ENCODE measurements at regions not wholly inside any gene's neighbourhood (a gene's known extent, or its start where the extent isn't known, plus 50 kb on each side); places are given as distances from the start of the nearest gene placed in this dataset.

GRCh38 chr3:162546910-162547309 lies 1050.3 kb downstream of the OTOL1 start:
- TF ChIP-seq CTCF (IDR thresholded peaks at IDR 0.05), result no peak
- Histone ChIP-seq H3K36me3 (no peaks in the 10 kb centered on the region), H3K4me3 (no peak overlapping the region), H3K27ac (no peak overlapping the region), H3K27me3 (no peaks in the 10 kb centered on the region), H3K9me3 (no peaks in the 10 kb centered on the region), H3K4me1 (no peaks in the 10 kb centered on the region)
- no peak for DNase-seq
- intact Hi-C loops (cut with DNase I; ENCODE audit: low total_unique reads), result no loop called here

- intact Hi-C loops (cut with DNase I; ENCODE audit: low total_unique reads), result no loop called here
- DNase-seq, result no peak
- H3K9me3 ChIP-seq, result no peaks in the 10 kb centered on the region
- no peak overlapping the region for H3K4me3 ChIP-seq
- no peaks in the 10 kb centered on the region for H3K27me3 ChIP-seq
- H3K4me1 ChIP-seq, result no peaks in the 10 kb centered on the region
- no peaks in the 10 kb centered on the region for H3K36me3 ChIP-seq
- no peak overlapping the region for H3K27ac ChIP-seq
- TF ChIP-seq CTCF (IDR thresholded peaks at IDR 0.05), result no peak
These were observed 1050.7 kb downstream of the OTOL1 start for GRCh38 chr3:162547321-162547720.

GRCh38 chr3:162555761-162556160 lies 1059.2 kb downstream of the OTOL1 start:
- no peak overlapping the region for H3K4me3 ChIP-seq
- no peaks in the 10 kb centered on the region for H3K9me3 ChIP-seq
- H3K27ac ChIP-seq, result no peak overlapping the region
- intact Hi-C loops (cut with DNase I; ENCODE audit: low total_unique reads), result no loop called here
- DNase-seq, result no peak
- H3K27me3 ChIP-seq, result no peaks in the 10 kb centered on the region
- no peaks in the 10 kb centered on the region for H3K36me3 ChIP-seq
- H3K4me1 ChIP-seq, result no peaks in the 10 kb centered on the region
- TF ChIP-seq CTCF (IDR thresholded peaks at IDR 0.05), result no peak

GRCh38 chr3:162558016-162558415 lies 1061.4 kb downstream of the OTOL1 start:
- TF ChIP-seq CTCF (IDR thresholded peaks at IDR 0.05), result no peak
- Histone ChIP-seq H3K4me1 (no peaks in the 10 kb centered on the region), H3K27ac (no peak overlapping the region), H3K4me3 (no peak overlapping the region), H3K27me3 (no peaks in the 10 kb centered on the region), H3K9me3 (no peaks in the 10 kb centered on the region), H3K36me3 (no peaks in the 10 kb centered on the region)
- no peak for DNase-seq
- intact Hi-C loops (cut with DNase I; ENCODE audit: low total_unique reads), result no loop called here

GRCh38 chr3:162568706-162569105 lies 1072.1 kb downstream of the OTOL1 start:
- no peak for TF ChIP-seq CTCF (IDR thresholded peaks at IDR 0.05)
- no peaks in the 10 kb centered on the region for H3K27me3 ChIP-seq
- intact Hi-C loops (cut with DNase I; ENCODE audit: low total_unique reads), result no loop called here
- no peaks in the 10 kb centered on the region for H3K4me1 ChIP-seq
- H3K4me3 ChIP-seq, result no peak overlapping the region
- H3K27ac ChIP-seq, result no peak overlapping the region
- no peaks in the 10 kb centered on the region for H3K36me3 ChIP-seq
- H3K9me3 ChIP-seq, result no peaks in the 10 kb centered on the region
- no peak for DNase-seq

- no peaks in the 10 kb centered on the region for H3K36me3 ChIP-seq
- intact Hi-C loops (cut with DNase I; ENCODE audit: low total_unique reads), result no loop called here
- no peak for DNase-seq
- no peak overlapping the region for H3K27ac ChIP-seq
- H3K4me3 ChIP-seq, result no peak overlapping the region
- H3K27me3 ChIP-seq, result no peaks in the 10 kb centered on the region
- no peaks in the 10 kb centered on the region for H3K4me1 ChIP-seq
- TF ChIP-seq CTCF (IDR thresholded peaks at IDR 0.05), result no peak
- no peaks in the 10 kb centered on the region for H3K9me3 ChIP-seq
These were observed 1072.7 kb downstream of the OTOL1 start for GRCh38 chr3:162569314-162569713.

All from tibial artery (tissue), 4 donors.